Endothelial cell of umbilical vein (primary cell): ENCODE measurements at regions not wholly inside any gene's neighbourhood (a gene's known extent, or its start where the extent isn't known, plus 50 kb on each side); places are given as distances from the start of the nearest gene placed in this dataset.

Source experiments
- BruUV-seq: library from RNA; stranded (reverse); fragments of 400-500 nt; replicated peaks from 2 replicates; lab custom pipeline; 2021; lab: Mats Ljungman, UMichigan
- CTCF ChIA-PET: fragments of 300-600, 350-600 bp; sonication (Branson Sonifier 250); formaldehyde crosslinking; loops from one replicate; lab custom pipeline; 2021; ENCODE audit warnings: antibody characterized with exemption, inconsistent platforms; lab: Charles Lee
- POLR2A ChIA-PET: fragments of 300-600, 350-600 bp; sonication (Branson Sonifier 250); formaldehyde crosslinking; loops from one replicate; lab custom pipeline; 2021; ENCODE audit warnings: antibody characterized with exemption, inconsistent platforms; lab: Charles Lee
- DNase-seq: peaks from one replicate; pipeline ENCODE4 v3.0.0-alpha.2; 2011; ENCODE audit warnings: low read depth, low spot score
- FAIRE-seq: peaks from 2 replicates; lab custom pipeline; 2011; peaks lifted over from hg19 to GRCh38; lab: Jason Lieb, UNC
- H2AFZ ChIP-seq: 2 replicates; pipeline ENCODE4 v1.6.0; 2012; ENCODE audit warnings: low read depth, low read length, control low read depth, inconsistent platforms
- H3K27ac ChIP-seq: 2 replicates; pipeline ENCODE4 v1.5.1; 2011; ENCODE audit warnings: low read depth, mild to moderate bottlenecking, control low read depth, low read length, moderate library complexity; ENCODE audit not compliant: insufficient read depth
- H3K27me3 ChIP-seq, 2 experiments: 2 replicates each; pipeline versions ENCODE4 v1.6.0 to v1.6.1; 2011; ENCODE audit warnings: low read length in 2 of 2, mixed read lengths in 1 of 2; ENCODE audit not compliant: control insufficient read depth in 2 of 2, insufficient read depth in 2 of 2
- H3K36me3 ChIP-seq, 2 experiments: 2 replicates in 1 of 2; 3 replicates in 1 of 2; pipeline ENCODE4 v1.5.1; 2011; ENCODE audit warnings: low read length in 2 of 2, mild to moderate bottlenecking in 1 of 2, moderate library complexity in 1 of 2; ENCODE audit not compliant: control insufficient read depth in 2 of 2, insufficient read depth in 2 of 2; ENCODE audit errors: extremely low read depth in 1 of 2
- H3K4me1 ChIP-seq: 3 replicates; pipeline ENCODE4 v1.5.1; 2011; ENCODE audit warnings: mild to moderate bottlenecking, low read length; ENCODE audit not compliant: control insufficient read depth, insufficient read depth; ENCODE audit errors: extremely low read depth
- H3K4me2 ChIP-seq: 2 replicates; pipeline ENCODE4 v1.6.1; 2011; ENCODE audit warnings: low read length, control low read depth, mixed read lengths; ENCODE audit not compliant: insufficient read depth
- H3K4me3 ChIP-seq, 3 experiments: fragments of 200-600 bp in 1 of 3; sonication (generic), shearing (Covaris generic) in 1 of 3; replicated peaks in 1 of 3; 2 replicates each; pipeline ENCODE4 v1.5.1; 2011 to 2016; ENCODE audit warnings: control low read depth in 3 of 3, low read length in 3 of 3, mild to moderate bottlenecking in 2 of 3, inconsistent platforms in 1 of 3, low read depth in 1 of 3, moderate library complexity in 1 of 3; ENCODE audit not compliant: insufficient read depth in 1 of 3
- H3K79me2 ChIP-seq: 2 replicates; pipeline ENCODE4 v1.6.0; 2012; ENCODE audit warnings: low read length, inconsistent platforms; ENCODE audit not compliant: control insufficient read depth, insufficient read depth
- H3K9ac ChIP-seq: replicated peaks from 2 replicates; pipeline ENCODE3; 2011; ENCODE audit warnings: low read length, control low read depth; ENCODE audit not compliant: insufficient read depth; ENCODE audit errors: extremely low read depth
- H3K9me1 ChIP-seq: replicated peaks from 3 replicates; pipeline ENCODE4 v1.6.0; 2011; ENCODE audit warnings: mild to moderate bottlenecking, low read length; ENCODE audit not compliant: control insufficient read depth, insufficient read depth; ENCODE audit errors: extremely low read depth
- H3K9me3 ChIP-seq: replicated peaks from 2 replicates; pipeline ENCODE4 v1.5.1; 2012; ENCODE audit warnings: low read length, inconsistent platforms; ENCODE audit not compliant: control insufficient read depth, insufficient read depth
- H4K20me1 ChIP-seq: replicated peaks from 2 replicates; pipeline ENCODE3; 2011; ENCODE audit warnings: mild to moderate bottlenecking, low read length; ENCODE audit not compliant: control insufficient read depth, insufficient read depth; ENCODE audit errors: extremely low read depth
- CTCF ChIP-seq, 2 donors: IDR thresholded peaks; 1 replicate in 1 of 2; 2 replicates in 1 of 2; pipeline ENCODE4 v1.5.1; 2011; ENCODE audit warnings: low read length in 2 of 2, mild to moderate bottlenecking in 2 of 2, moderate library complexity in 2 of 2, control low read depth in 1 of 2, inconsistent platforms in 1 of 2, low read depth in 1 of 2; ENCODE audit not compliant: insufficient read depth in 1 of 2; ENCODE audit errors: extremely low read depth in 1 of 2
- EZH2 ChIP-seq: IDR thresholded peaks from 2 replicates; pipeline ENCODE4 v1.6.1; 2012; ENCODE audit warnings: borderline replicate concordance, low read depth, mild to moderate bottlenecking, moderate library complexity, low read length, inconsistent platforms; ENCODE audit not compliant: severe bottlenecking
- FOS ChIP-seq: IDR thresholded peaks from 2 replicates; pipeline ENCODE4 v1.6.1; 2011; ENCODE audit warnings: mild to moderate bottlenecking, low read length, moderate library complexity, borderline replicate concordance; ENCODE audit not compliant: insufficient read depth
- GATA2 ChIP-seq: IDR thresholded peaks from 2 replicates; pipeline ENCODE4 v1.7.0; 2011; ENCODE audit warnings: low read depth, mild to moderate bottlenecking, moderate library complexity, mixed read lengths, low read length; ENCODE audit not compliant: insufficient read length, insufficient read depth
- JUN ChIP-seq: IDR thresholded peaks from 2 replicates; pipeline ENCODE4 v1.6.1; 2011; ENCODE audit warnings: borderline replicate concordance, low read depth; ENCODE audit not compliant: insufficient read length, insufficient read depth
- MYC ChIP-seq: IDR thresholded peaks from one replicate; pipeline ENCODE4 v1.6.1; 2011; ENCODE audit warnings: mild to moderate bottlenecking, low read depth, low read length
- POLR2A ChIP-seq: IDR thresholded peaks from 2 replicates; pipeline ENCODE4 v1.6.1; 2012; ENCODE audit warnings: low read depth, mild to moderate bottlenecking, control low read depth, low read length
- POLR2AphosphoS5 ChIP-seq: IDR thresholded peaks from 2 replicates; pipeline ENCODE4 v1.6.1; 2012; ENCODE audit warnings: low read depth, mild to moderate bottlenecking, control low read depth, low read length, moderate library complexity; ENCODE audit not compliant: insufficient read depth
- dilution Hi-C: fragments of 300-500 bp; cut with MboI; formaldehyde crosslinking; loops from one replicate; pipeline ENCODE4 v1.15.0; 2019; ENCODE audit warnings: low sequenced_read_pairs; ENCODE audit not compliant: extremely low pct_ligation_motif_present
- intact Hi-C: fragments of 100-400 bp; cut with micrococcal nuclease; formaldehyde crosslinking; loops from one replicate; pipeline ENCODE4 v1.10.0; 2022
- TF ChIP-seq, protein P1 (sequence below): IDR thresholded peaks from 2 replicates; pipeline ENCODE4 v1.6.1; 2011; ENCODE audit not compliant: insufficient read depth, insufficient read length

- Histone ChIP-seq H3K36me3 (no peaks in the 10 kb centered on the region), H3K9ac (no peak overlapping the region), H2AFZ (no peak overlapping the region), H3K9me1 (no peaks in the 10 kb centered on the region), H3K27me3 (peaks cover 0 to 2% of the 10 kb centered on the region in 2 experiments), H3K4me2 (no peak overlapping the region), H3K9me3 (no peaks in the 10 kb centered on the region), H3K4me1 (peaks cover 22% of the 10 kb centered on the region), H4K20me1 (no peaks in the 10 kb centered on the region), H3K27ac (peak overlapping the region; percentile 19), H3K4me3 (no peak overlapping the region), H3K79me2 (no peaks in the 10 kb centered on the region)
- ChIA-PET POLR2A (no interaction called here), CTCF (no interaction called here)
- no peak for TF ChIP-seq POLR2AphosphoS5
- TF ChIP-seq FOS, result peak; percentile 63
- intact Hi-C loops (loop anchor here (1.0 to 5.0 kb wide), 3 partner anchors 48 to 621 kb away; no protein-coding TSS in a partner anchor), dilution Hi-C loops (no loop called here)
- no TSS peak for BruUV-seq
- peak; percentile 79 for FAIRE-seq
- DNase-seq, result peak; percentile 92
These were observed 109.5 kb upstream of the TMEM72 start for GRCh38 chr10:44801383-44802327.

DNA sequence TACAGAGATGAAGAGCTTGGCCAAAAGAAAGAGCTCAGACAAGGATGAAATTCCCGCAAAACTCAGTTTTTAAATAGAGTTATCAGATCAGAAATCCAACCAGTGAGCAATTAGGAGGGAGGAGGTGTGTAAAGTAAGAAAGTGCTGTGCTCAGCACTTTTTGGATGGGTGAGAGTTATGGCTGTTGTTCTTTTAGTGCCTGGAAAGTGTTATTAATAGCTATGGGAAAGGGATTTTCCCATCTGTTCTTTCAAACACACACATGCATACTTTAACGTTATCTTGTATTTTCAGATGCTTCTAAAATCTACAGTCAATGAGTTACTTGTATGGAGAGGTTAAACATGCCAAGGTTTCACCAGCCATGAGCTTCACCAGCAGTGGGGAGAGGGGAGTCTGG is 107.3 kb upstream of the TMEM72 start:
- DNase-seq, result peak; percentile 9
- BruUV-seq, result no TSS peak
- H3K27me3 ChIP-seq, result peaks cover 0 to 2% of the 10 kb centered on the region in 2 experiments
- no peak for FAIRE-seq
- H3K36me3 ChIP-seq, result no peaks in the 10 kb centered on the region
- no peaks in the 10 kb centered on the region for H4K20me1 ChIP-seq
- no peak overlapping the region for H3K27ac ChIP-seq
- H3K4me2 ChIP-seq, result no peak overlapping the region
- intact Hi-C loops (loop anchor here (5.0 kb wide), 1 partner anchor 618 kb away; no protein-coding TSS in a partner anchor), dilution Hi-C loops (no loop called here)
- peaks cover 22% of the 10 kb centered on the region for H3K4me1 ChIP-seq
- H2AFZ ChIP-seq, result no peak overlapping the region
- H3K9ac ChIP-seq, result no peak overlapping the region
- H3K79me2 ChIP-seq, result no peaks in the 10 kb centered on the region
- ChIA-PET CTCF (no interaction called here), POLR2A (no interaction called here)
- no peaks in the 10 kb centered on the region for H3K9me1 ChIP-seq
- H3K4me3 ChIP-seq, result no peak overlapping the region
- TF ChIP-seq EZH2, result no peak
- no peak for TF ChIP-seq JUN
- TF ChIP-seq POLR2A, result no peak
- TF ChIP-seq, protein P1, sequence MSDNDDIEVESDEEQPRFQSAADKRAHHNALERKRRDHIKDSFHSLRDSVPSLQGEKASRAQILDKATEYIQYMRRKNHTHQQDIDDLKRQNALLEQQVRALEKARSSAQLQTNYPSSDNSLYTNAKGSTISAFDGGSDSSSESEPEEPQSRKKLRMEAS, result no peak
- no peak for TF ChIP-seq POLR2AphosphoS5
- no peak for TF ChIP-seq CTCF (IDR thresholded peaks at IDR 0.05; ENCODE audit: extremely low read depth in 1 of 2, insufficient read depth in 1 of 2, low read depth in 1 of 2, low read length in 2 of 2)
- TF ChIP-seq MYC, result no peak
- no peak for TF ChIP-seq GATA2
- TF ChIP-seq FOS, result no peak
- H3K9me3 ChIP-seq, result no peaks in the 10 kb centered on the region
